GM12892 (cell line): ENCODE measurements at regions not wholly inside any gene's neighbourhood (a gene's known extent, or its start where the extent isn't known, plus 50 kb on each side); places are given as distances from the start of the nearest gene placed in this dataset.
"Not testable (repeated sequence)": the region's sequence is repeated elsewhere in the genome, so short reads cannot be mapped to it uniquely, and the experiment has no call there.

ENCODE experiments used
- DNase-seq: peaks from one replicate; pipeline ENCODE4 v3.0.0; 2011; ENCODE audit not compliant: insufficient read length
- FAIRE-seq: peaks from 2 replicates; lab custom pipeline; 2011; peaks lifted over from hg19 to GRCh38; lab: Jason Lieb, UNC
- POLR2A ChIP-seq: IDR thresholded peaks from 2 replicates; pipeline ENCODE4 v1.6.1; 2011; ENCODE audit warnings: low read depth, low read length, control low read depth
- POLR2AphosphoS5 ChIP-seq: IDR thresholded peaks from 2 replicates; pipeline ENCODE4 v1.6.1; 2011; ENCODE audit warnings: low read depth, low read length, control low read depth
- TAF1 ChIP-seq: IDR thresholded peaks from 2 replicates; pipeline ENCODE4 v1.6.1; 2011; ENCODE audit warnings: low read depth, mild to moderate bottlenecking, control low read depth, low read length, borderline replicate concordance

DNA sequence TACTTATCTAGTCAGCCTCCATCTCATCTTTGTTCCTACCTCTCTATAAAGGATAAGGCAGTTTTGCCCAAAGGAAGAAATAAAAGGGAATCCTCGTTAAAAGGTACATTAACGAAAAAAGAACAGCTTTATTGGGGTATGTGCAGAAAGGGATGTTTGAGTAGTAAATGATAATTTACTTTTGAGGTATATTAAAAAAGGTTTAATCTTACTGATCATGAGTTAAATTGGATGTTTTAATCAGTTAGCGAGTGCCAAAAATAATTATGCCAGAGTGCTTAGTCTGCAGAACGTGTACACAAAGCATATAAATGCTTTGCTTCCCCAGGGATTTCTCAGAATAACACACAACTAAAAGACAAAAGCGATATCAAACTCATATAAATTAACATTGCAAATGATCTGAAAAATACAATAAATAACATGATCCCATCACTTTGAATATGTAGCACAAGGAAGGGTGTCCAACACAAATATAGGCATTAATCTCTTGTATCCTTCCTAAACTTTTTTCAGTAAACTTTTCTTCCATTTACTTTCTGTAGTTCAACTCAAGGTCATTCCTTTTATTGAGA is 865.0 kb downstream of the NR2F1-AS1 start:
- TF ChIP-seq TAF1 (no peak), POLR2A (no peak), POLR2AphosphoS5 (no peak)
- DNase-seq: no peak
- FAIRE-seq: no peak

DNA sequence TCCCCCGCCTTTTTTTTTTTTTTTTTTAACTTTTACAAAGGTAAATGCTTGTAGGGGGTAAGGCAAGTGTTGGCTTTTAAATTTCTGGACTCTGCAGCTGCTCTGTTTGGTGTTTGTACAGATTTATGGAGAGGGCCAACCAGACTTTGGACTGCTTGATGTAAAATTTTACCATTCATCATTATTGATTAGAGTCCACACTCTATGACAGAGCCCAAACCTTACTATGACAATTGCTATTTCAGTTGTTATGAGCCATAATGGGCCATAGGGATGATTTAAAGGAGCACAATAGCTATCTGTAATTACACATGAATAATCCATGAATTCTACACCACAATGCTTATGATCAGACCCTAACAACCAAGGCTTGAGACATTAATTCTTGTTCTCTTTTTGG is 867.2 kb downstream of the NR2F1-AS1 start:
- no peak for TF ChIP-seq POLR2A
- TF ChIP-seq POLR2AphosphoS5: no peak
- no peak for TF ChIP-seq TAF1
- FAIRE-seq: no peak
- DNase-seq: no peak

DNA sequence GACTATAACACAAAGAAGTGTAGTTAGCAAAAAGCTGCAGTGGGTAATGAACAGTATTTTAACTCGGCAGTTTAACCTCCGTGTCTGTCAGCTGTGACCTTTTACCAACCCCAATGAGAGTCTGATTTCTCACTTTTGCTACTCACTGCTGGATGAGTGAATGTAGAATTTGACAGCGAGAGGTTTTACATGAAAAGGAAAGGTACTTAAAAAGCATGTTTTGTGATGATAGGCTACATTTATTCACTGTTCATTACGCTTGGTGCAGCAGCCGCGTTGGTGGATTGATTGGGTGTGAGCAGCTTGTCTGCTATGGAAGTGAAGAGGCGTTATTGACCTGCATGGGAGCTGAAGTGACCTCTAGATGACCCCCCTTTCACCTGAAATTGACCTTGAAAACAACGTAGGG is 867.7 kb downstream of the NR2F1-AS1 start:
- no peak for FAIRE-seq
- no peak for TF ChIP-seq POLR2A
- TF ChIP-seq TAF1: no peak
- no peak for TF ChIP-seq POLR2AphosphoS5
- DNase-seq: no peak

DNA sequence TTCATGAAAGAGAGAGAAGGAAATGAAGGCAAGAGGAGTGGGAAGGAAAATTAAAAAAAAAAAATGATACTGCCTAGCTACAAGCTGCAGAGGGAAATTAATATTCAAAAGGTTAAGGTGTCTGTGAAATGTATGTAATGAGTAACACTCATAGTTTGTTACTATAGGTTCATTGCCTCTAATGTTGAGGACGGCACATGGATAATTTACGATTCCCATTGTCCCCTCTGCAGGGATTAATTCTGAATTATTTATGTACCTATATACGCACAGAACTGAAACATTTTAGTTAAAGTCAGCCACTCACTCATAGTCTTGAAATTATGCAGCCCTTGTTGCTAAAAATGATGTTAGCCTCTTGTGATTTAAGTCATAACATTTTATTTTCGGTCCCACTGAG is 869.1 kb downstream of the NR2F1-AS1 start:
- FAIRE-seq: no peak
- no peak for DNase-seq
- TF ChIP-seq POLR2A: no peak
- TF ChIP-seq POLR2AphosphoS5: no peak
- TF ChIP-seq TAF1: no peak

DNA sequence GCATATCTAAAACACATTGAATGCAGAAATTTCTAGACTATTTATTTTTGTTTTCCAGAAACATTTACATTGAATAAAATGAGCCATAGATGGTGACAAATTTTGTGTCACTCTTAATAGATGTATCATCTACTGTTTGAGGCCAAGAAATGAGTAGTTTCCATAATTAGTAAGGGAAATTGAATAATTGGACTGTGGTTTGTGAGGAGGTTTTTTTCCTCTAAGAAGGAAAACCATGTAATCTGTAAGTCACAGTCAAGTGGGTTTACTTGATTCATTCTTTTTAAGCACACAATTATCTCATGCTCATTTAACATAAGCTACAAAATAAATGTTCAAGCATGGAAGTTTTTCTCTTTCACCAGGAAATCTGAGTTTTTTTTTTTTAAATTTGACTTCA is 876.4 kb downstream of the NR2F1-AS1 start:
- DNase-seq: no peak
- no peak for FAIRE-seq
- TF ChIP-seq TAF1 (no peak), POLR2A (no peak), POLR2AphosphoS5 (no peak)

DNA sequence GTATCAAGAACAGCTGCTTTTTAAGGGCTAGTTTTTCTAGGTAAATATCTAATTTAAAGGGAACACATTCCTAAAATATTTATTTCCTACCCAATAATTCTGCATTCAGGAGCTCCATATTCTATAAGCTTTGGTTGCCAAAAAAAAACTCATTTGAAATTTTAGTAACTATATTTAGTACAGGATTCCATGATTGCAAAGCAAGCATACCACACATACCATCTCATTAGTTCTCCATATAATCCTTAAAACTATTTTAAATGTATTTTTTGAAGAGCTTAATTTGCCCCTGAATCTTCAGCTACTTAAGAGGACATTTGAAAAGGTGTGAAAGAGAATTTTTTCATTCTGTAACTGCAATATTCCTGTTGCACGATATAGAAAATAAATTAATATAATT is 877.0 kb downstream of the NR2F1-AS1 start:
- DNase-seq (no peak), FAIRE-seq (no peak)
- no peak for TF ChIP-seq POLR2A
- TF ChIP-seq POLR2AphosphoS5: no peak
- no peak for TF ChIP-seq TAF1

DNA sequence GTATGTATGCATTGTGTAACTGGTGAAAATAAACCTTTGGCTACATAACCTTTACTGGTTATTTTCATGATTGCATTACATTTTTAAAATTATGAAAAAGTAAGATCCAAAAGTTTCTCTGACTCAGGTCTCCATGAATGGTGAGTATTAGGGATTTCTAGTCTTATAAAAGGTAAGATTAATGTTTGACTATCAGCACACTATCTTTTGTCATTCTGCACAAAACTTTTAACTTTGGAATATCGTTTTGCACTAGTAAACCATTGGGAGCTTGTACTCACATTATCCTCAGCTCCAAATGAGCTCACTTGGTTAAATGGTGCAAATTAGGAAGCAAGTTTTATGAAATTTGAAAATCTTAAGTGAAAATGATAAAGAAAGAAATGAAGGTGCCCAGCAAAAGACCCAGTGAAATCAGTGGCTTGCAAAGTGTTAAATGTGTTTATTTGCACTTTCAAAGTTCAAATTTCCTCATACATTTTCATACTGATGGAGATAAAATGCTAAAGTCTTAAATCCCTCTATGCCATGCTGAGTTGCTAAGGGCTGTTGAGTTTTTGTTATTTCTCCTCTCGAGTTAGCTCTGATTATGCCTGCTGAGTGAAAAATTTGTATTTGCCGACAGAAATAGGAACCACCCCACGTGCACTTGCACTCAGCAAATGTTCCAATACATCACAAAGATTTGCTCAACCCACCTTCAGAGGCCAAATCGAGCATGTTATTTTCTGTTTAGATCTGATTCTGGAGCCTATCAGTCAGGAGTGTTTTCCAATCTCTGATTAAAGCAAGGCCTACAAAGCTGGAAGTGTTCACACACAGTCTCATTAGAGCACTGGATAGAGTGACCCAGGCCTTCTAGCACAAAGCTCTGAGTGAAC is 885.7 kb downstream of the NR2F1-AS1 start:
- TF ChIP-seq POLR2A (no peak), TAF1 (no peak), POLR2AphosphoS5 (no peak)
- DNase-seq (no peak), FAIRE-seq (no peak)

DNA sequence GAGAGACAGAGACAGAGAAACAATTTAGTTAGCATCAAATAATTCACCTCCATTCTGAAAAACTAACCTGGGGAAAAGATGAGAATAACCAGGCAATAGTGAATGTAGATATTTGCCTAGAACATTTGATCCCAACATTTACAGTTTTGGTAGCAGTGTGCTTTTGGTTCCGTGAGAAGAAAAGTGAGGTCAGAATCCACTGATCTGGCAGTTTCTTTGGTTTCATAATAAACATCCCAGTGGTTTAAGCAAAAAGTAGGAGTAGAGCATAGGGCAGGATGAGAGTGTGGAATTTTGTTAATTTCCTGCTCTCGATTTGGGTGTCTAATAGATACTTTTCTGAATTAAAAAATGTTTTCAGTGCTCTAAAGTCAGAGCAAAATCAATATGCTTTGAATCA is 887.0 kb downstream of the NR2F1-AS1 start:
- FAIRE-seq: no peak
- no peak for TF ChIP-seq POLR2AphosphoS5
- TF ChIP-seq TAF1: no peak
- TF ChIP-seq POLR2A: no peak

DNA sequence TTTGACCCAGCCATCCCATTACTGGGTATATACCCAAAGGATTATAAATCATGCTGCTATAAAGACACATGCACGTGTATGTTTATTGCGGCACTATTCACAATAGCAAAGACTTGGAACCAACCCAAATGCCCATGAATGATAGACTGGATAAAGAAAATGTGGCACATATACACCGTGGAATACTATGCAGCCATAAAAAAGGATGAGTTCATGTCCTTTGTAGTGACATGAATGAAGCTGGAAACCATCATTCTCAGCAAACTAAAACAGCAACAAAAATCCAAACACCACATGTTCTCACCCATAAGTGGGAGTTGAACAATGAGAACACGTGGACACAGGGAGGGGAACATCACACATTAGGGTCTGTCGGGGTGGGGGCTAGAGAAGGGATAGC is 889.1 kb downstream of the NR2F1-AS1 start:
- not testable (repeated sequence) for FAIRE-seq, DNase-seq

More for the DNA sequence above, 887.0 kb downstream of the NR2F1-AS1 start:
- no peak for DNase-seq

DNA sequence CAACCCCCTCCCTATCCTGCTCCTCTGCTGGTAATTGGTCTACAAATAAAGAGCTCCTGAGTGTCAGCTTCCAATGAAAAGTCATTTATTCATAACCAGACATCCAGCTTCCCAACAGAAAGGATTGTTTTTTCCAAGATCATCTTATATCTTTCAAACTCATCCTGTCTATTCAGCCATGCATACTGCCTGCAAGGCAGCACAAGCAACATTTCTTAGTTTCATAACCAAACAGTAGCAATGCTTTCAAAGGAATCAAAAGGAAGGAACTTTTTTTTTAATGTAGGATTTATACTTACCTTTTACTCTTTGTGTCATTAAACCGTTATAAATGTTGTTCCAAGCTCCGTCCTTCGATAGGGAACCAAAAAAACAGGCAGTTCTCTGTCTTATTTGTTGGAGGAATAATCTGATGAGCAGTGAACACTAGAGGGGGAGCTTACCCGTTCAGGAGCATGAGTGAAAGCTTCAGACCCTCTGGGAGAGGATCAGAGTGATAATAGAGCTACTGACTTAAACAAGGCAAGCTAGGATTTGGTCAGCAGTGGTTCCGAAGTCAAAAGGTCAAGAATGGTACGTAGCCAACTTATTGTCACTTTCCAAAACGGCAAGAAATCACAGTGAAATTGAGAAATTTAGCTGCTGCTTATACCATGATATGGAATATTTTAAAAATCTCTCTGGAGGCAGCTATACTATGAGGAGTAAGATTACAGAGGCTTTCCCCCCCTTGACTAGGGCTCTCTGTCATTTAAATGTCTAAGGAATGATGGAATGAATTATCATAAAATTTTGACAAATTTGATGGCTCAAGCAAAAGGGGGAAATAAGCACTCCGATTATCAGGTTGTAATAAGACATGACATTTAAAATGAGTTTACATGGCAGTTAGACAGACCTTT is 892.9 kb downstream of the NR2F1-AS1 start:
- FAIRE-seq (no peak), DNase-seq (no peak)
- TF ChIP-seq POLR2AphosphoS5 (no peak), POLR2A (no peak), TAF1 (no peak)

DNA sequence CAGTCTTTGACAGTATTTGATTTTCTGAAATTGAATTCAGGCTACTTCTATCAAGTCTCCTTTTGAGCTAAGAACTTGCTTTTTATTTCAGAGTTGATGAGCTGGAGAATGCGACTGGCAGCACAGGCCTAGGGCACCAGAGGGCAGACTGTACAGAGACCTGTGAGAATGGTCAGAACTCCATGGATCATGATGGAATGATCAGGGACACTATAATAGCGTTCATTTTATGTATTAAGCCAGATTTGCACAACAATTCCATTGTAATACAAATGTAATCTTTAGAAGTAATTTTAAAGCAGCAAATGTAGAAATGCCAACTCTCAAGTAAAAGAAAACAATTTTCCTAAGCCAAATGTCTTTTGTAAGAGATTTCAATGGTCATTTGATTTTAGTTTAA is 902.4 kb downstream of the NR2F1-AS1 start:
- no peak for DNase-seq
- no peak for FAIRE-seq
- TF ChIP-seq POLR2AphosphoS5 (no peak), TAF1 (no peak), POLR2A (no peak)
